Activated CD8-positive, alpha-beta T cell treated with anti-CD3 and anti-CD28 coated beads for 36 hours (primary cell): ENCODE measurements at regions not wholly inside any gene's neighbourhood (a gene's known extent, or its start where the extent isn't known, plus 50 kb on each side); places are given as distances from the start of the nearest gene placed in this dataset.

Experiments used
- ATAC-seq: fragments of 200-7000 bp; cut with Tn5 transposase; one replicate; pipeline ENCODE4 v1.10.0; 2021; ENCODE audit warnings: mild to moderate bottlenecking, moderate library complexity
- CTCF ChIA-PET: fragments of 350-600 bp; sonication (Branson Sonifier 250); formaldehyde crosslinking; loops from one replicate; lab custom pipeline; 2021; ENCODE audit warnings: antibody characterized with exemption; lab: Charles Lee
- POLR2A ChIA-PET: fragments of 350-600 bp; sonication (Branson Sonifier 250); formaldehyde crosslinking; loops from one replicate; lab custom pipeline; 2021; ENCODE audit warnings: antibody characterized with exemption; lab: Charles Lee
- DNase-seq: peaks from one replicate; pipeline ENCODE4 v3.0.0-alpha.2; 2020
- H3K27ac Mint-ChIP-seq: one replicate; pipeline ENCODE4 v1.8.0; 2021; ENCODE audit warnings: mild to moderate bottlenecking, mixed read lengths
- H3K27me3 Mint-ChIP-seq: one replicate; pipeline ENCODE4 v1.8.0; 2021; ENCODE audit warnings: mixed read lengths
- H3K36me3 Mint-ChIP-seq: one replicate; pipeline ENCODE4 v1.8.0; 2021; ENCODE audit warnings: low read depth, mixed read lengths
- H3K4me1 Mint-ChIP-seq: one replicate; pipeline ENCODE4 v1.8.0; 2021; ENCODE audit warnings: low read depth, mixed read lengths
- H3K4me3 Mint-ChIP-seq: one replicate; pipeline ENCODE4 v1.8.0; 2021; ENCODE audit warnings: mild to moderate bottlenecking, moderate library complexity, mixed read lengths
- H3K9me3 Mint-ChIP-seq: one replicate; pipeline ENCODE4 v1.8.0; 2021; ENCODE audit warnings: mixed read lengths
- intact Hi-C: fragments of 100-400 bp; cut with micrococcal nuclease; formaldehyde crosslinking; loops from one replicate; pipeline ENCODE4 v1.10.0; 2022
- TF ChIP-seq, protein P1 (sequence below): fragments of 200-600 bp; IDR thresholded peaks from one replicate; pipeline ENCODE4 v1.8.0; 2022; ENCODE audit warnings: antibody characterized with exemption, mild to moderate bottlenecking

GRCh38 chr3:182690172-182690571, 103.1 kb upstream of the ATP11B start:
- TF ChIP-seq, protein P1, sequence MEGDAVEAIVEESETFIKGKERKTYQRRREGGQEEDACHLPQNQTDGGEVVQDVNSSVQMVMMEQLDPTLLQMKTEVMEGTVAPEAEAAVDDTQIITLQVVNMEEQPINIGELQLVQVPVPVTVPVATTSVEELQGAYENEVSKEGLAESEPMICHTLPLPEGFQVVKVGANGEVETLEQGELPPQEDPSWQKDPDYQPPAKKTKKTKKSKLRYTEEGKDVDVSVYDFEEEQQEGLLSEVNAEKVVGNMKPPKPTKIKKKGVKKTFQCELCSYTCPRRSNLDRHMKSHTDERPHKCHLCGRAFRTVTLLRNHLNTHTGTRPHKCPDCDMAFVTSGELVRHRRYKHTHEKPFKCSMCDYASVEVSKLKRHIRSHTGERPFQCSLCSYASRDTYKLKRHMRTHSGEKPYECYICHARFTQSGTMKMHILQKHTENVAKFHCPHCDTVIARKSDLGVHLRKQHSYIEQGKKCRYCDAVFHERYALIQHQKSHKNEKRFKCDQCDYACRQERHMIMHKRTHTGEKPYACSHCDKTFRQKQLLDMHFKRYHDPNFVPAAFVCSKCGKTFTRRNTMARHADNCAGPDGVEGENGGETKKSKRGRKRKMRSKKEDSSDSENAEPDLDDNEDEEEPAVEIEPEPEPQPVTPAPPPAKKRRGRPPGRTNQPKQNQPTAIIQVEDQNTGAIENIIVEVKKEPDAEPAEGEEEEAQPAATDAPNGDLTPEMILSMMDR: no peak
- ChIA-PET CTCF (no interaction called here), POLR2A (no interaction called here)
- Mint-ChIP-seq H3K36me3 (no peaks in the 10 kb centered on the region), H3K27ac (no peak overlapping the region), H3K4me3 (no peak overlapping the region), H3K27me3 (peaks cover 17% of the 10 kb centered on the region), H3K9me3 (no peaks in the 10 kb centered on the region), H3K4me1 (no peaks in the 10 kb centered on the region)
- ATAC-seq: no peak
- no peak for DNase-seq
- intact Hi-C loops: no loop called here

DNA sequence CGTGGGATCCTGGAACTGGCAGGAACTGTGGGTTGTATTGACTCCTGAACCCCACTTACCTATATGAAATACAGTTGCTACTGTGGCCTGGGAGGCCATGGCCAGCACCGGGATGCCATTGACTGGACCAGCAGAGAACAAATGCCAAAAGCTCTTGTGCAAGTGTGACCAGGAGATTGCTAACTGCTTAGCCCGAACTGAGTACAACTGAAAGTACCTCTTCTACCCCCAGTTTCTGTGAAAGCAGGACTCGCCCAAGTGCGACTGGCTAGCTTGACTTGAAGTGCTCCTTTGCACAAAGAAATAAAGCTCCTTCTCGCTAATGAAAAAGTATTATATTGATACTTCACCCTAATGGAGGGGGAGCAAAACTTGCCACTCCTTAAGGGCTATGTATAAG, 101.3 kb upstream of the ATP11B start:
- intact Hi-C loops: no loop called here
- TF ChIP-seq, protein P1: no peak
- H3K27me3 Mint-ChIP-seq: peaks cover 10% of the 10 kb centered on the region

GRCh38 chr3:182692695-182693094, 100.6 kb upstream of the ATP11B start:
- peaks cover 10% of the 10 kb centered on the region for H3K27me3 Mint-ChIP-seq
- H3K4me1 Mint-ChIP-seq: no peaks in the 10 kb centered on the region
- ChIA-PET CTCF (interaction anchor here (1.6 kb wide), 1 partner anchor 9 kb away, joined by 6 read pairs; no protein-coding TSS in a partner anchor), POLR2A (no interaction called here)
- no peaks in the 10 kb centered on the region for H3K9me3 Mint-ChIP-seq
- no peak for DNase-seq
- no peak overlapping the region for H3K27ac Mint-ChIP-seq
- TF ChIP-seq, protein P1: no peak
- intact Hi-C loops: no loop called here
- no peak overlapping the region for H3K4me3 Mint-ChIP-seq
- no peak for ATAC-seq
- no peaks in the 10 kb centered on the region for H3K36me3 Mint-ChIP-seq

More for the DNA sequence above, 101.3 kb upstream of the ATP11B start:
- ChIA-PET POLR2A (no interaction called here), CTCF (interaction anchor here (1.6 kb wide), 1 partner anchor 9 kb away, joined by 6 read pairs; no protein-coding TSS in a partner anchor)
- Mint-ChIP-seq H3K4me3 (no peak overlapping the region), H3K27ac (no peak overlapping the region), H3K36me3 (no peaks in the 10 kb centered on the region), H3K9me3 (no peaks in the 10 kb centered on the region), H3K4me1 (no peaks in the 10 kb centered on the region)
- ATAC-seq (no peak), DNase-seq (no peak)

GRCh38 chr3:182693723-182694122, 99.6 kb upstream of the ATP11B start:
- no peaks in the 10 kb centered on the region for H3K36me3 Mint-ChIP-seq
- TF ChIP-seq, protein P1: no peak
- no peak overlapping the region for H3K27ac Mint-ChIP-seq
- intact Hi-C loops: no loop called here
- no peak for ATAC-seq
- no peaks in the 10 kb centered on the region for H3K9me3 Mint-ChIP-seq
- H3K27me3 Mint-ChIP-seq: peaks cover 8% of the 10 kb centered on the region
- CTCF ChIA-PET: no interaction called here
- no peak for DNase-seq
- POLR2A ChIA-PET: no interaction called here
- no peak overlapping the region for H3K4me3 Mint-ChIP-seq
- H3K4me1 Mint-ChIP-seq: no peaks in the 10 kb centered on the region

- no peaks in the 10 kb centered on the region for H3K36me3 Mint-ChIP-seq
- peaks cover 6% of the 10 kb centered on the region for H3K4me1 Mint-ChIP-seq
- ATAC-seq: no peak
- H3K9me3 Mint-ChIP-seq: no peaks in the 10 kb centered on the region
- DNase-seq: no peak
- no peak overlapping the region for H3K27ac Mint-ChIP-seq
- TF ChIP-seq, protein P1: no peak
- peaks cover 2% of the 10 kb centered on the region for H3K27me3 Mint-ChIP-seq
- CTCF ChIA-PET: interaction anchor here (1.0 to 2.0 kb wide), 2 partner anchors 13 kb away, joined by 4 to 7 read pairs; no protein-coding TSS in a partner anchor
- intact Hi-C loops: no loop called here
- no peak overlapping the region for H3K4me3 Mint-ChIP-seq
- POLR2A ChIA-PET: no interaction called here
These were observed 96.4 kb upstream of the ATP11B start for GRCh38 chr3:182696916-182697315.
